ENCODE measurements at regions not wholly inside any gene's neighbourhood (a gene's known extent, or its start where the extent isn't known, plus 50 kb on each side); places are given as distances from the start of the nearest gene placed in this dataset.

DNA sequence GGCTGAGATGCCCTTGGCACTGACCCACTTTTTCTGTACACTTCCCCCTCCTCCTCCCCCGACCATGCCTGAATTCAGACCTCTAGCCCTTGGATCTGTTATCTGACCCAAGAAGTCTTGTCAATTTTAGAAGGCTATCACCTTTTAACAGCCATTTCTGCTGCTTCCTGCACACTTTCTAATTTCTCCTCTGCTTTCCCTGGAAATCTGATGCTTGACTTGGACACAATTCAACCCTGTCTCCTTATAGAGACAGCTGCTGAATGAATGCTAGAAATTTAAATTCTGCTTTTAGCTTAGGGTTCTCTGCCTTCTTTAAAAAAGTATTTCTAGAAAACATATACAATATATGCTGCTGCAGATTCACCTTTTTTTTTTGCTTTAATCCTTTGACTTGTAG is 417.9 kb upstream of the KLF6 start:
- no peak for DNase-seq (ENCODE audit: low read depth)
- no peak overlapping the region for H3K4me3 ChIP-seq (ENCODE audit: low read depth, low read length)
- TF ChIP-seq, protein P1, sequence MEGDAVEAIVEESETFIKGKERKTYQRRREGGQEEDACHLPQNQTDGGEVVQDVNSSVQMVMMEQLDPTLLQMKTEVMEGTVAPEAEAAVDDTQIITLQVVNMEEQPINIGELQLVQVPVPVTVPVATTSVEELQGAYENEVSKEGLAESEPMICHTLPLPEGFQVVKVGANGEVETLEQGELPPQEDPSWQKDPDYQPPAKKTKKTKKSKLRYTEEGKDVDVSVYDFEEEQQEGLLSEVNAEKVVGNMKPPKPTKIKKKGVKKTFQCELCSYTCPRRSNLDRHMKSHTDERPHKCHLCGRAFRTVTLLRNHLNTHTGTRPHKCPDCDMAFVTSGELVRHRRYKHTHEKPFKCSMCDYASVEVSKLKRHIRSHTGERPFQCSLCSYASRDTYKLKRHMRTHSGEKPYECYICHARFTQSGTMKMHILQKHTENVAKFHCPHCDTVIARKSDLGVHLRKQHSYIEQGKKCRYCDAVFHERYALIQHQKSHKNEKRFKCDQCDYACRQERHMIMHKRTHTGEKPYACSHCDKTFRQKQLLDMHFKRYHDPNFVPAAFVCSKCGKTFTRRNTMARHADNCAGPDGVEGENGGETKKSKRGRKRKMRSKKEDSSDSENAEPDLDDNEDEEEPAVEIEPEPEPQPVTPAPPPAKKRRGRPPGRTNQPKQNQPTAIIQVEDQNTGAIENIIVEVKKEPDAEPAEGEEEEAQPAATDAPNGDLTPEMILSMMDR (IDR thresholded peaks at IDR 0.05; ENCODE audit: low read depth, low read length, missing control alignments), result no peak

- no peak overlapping the region for H3K4me3 ChIP-seq (ENCODE audit: low read depth, low read length)
- no peak for DNase-seq (ENCODE audit: low read depth)
- TF ChIP-seq, protein P1 (IDR thresholded peaks at IDR 0.05; ENCODE audit: low read depth, low read length, missing control alignments), result no peak
Observed at GRCh38 chr10:4201866-4202825, 417.1 kb upstream of the KLF6 start.

DNA sequence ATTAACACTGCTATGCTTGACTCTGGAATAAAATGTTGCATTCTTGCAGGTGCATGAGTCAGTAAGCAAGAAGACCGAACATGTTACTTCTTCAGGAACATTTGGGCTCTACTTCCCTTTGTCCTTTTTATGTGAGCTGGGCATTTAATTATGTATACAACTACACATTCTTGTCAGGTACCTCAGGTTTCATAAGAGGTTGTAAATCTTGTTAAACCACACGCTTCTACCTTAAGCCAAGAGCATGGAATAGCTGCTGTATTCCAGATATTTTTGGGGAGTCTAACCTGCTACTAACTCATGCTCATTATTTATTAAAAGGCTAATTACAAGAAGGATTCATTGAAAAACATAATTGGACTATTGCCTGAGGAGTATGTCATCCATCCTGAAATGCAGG is 414.2 kb upstream of the KLF6 start:
- H3K4me3 ChIP-seq (ENCODE audit: low read depth, low read length), result no peak overlapping the region
- no peak for DNase-seq (ENCODE audit: low read depth)
- TF ChIP-seq, protein P1 (IDR thresholded peaks at IDR 0.05; ENCODE audit: low read depth, low read length, missing control alignments), result no peak

DNA sequence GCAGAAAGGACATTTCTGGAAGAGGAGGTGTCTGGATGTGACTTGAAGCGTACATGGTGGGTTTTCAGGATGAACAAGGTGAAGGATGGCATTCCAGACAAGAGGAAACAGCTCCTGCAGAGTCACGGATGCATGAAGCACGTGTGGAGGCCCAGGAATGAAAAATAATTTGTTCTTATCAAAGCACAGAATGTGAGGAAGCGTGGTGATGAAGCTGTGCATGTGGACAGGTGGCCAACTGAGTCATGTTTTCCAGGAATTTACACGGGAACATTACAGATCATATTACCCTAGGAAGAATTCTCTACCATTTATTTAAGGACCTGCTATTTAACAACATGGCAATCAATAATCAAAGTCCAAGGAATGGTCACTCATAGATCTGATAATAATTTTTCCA is 413.2 kb upstream of the KLF6 start:
- DNase-seq (ENCODE audit: low read depth), result no peak
- no peak overlapping the region for H3K4me3 ChIP-seq (ENCODE audit: low read depth, low read length)
- TF ChIP-seq, protein P1 (IDR thresholded peaks at IDR 0.05; ENCODE audit: low read depth, low read length, missing control alignments), result no peak

DNA sequence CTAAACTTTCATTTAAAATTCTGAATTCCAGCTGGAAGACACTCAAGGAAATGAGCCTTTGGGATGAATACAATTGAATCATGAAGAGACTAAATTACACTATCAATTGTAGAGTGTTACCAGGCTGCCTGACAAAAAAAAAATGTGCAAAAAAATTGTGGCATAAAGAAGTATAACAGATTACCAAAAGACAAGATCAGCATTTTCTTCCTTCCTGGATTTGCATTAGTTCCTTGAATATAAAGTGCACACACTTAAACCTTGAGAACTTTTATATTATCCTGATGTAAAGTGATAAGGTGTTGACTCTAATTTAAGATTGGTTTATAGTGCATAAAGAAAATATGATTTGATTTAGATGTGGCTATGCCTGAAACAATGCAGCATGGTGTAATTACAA is 412.7 kb upstream of the KLF6 start:
- no peak overlapping the region for H3K4me3 ChIP-seq (ENCODE audit: low read depth, low read length)
- TF ChIP-seq, protein P1 (IDR thresholded peaks at IDR 0.05; ENCODE audit: low read depth, low read length, missing control alignments), result no peak
- DNase-seq (ENCODE audit: low read depth), result no peak

GRCh38 chr10:4196771-4197390 is 411.9 kb upstream of the KLF6 start:
- TF ChIP-seq, protein P1 (IDR thresholded peaks at IDR 0.05; ENCODE audit: low read depth, low read length, missing control alignments), result no peak
- DNase-seq (ENCODE audit: low read depth), result no peak
- no peak overlapping the region for H3K4me3 ChIP-seq (ENCODE audit: low read depth, low read length)

Data from GM12864 (cell line).